ENCODE measurements at regions not wholly inside any gene's neighbourhood (a gene's known extent, or its start where the extent isn't known, plus 50 kb on each side); places are given as distances from the start of the nearest gene placed in this dataset.

GRCh38 chr1:224533517-224533916 is 82.6 kb upstream of the CNIH3 start:
- Histone ChIP-seq H3K4me3 (ENCODE audit: low read length in 3 of 3) (no peak overlapping the region), H3K9ac (ENCODE audit: low read depth in 1 of 3, low read length in 3 of 3) (no peak overlapping the region), H3K27ac (ENCODE audit: low read depth, low read length) (no peak overlapping the region), H3K4me1 (ENCODE audit: control insufficient read depth in 3 of 3, insufficient read depth in 3 of 3, low read length in 3 of 3) (peaks cover 0 to 5% (median 0%) of the 10 kb centered on the region in 3 donors), H3K36me3 (ENCODE audit: control insufficient read depth in 3 of 3, insufficient read depth in 3 of 3, low read length in 3 of 3) (no peaks in the 10 kb centered on the region), H3K27me3 (ENCODE audit: control insufficient read depth in 3 of 3, insufficient read depth in 3 of 3, low read length in 3 of 3) (no peaks in the 10 kb centered on the region), H3K9me3 (ENCODE audit: control insufficient read depth in 3 of 3, low read length in 3 of 3) (no peaks in the 10 kb centered on the region)

GRCh38 chr1:224534731-224535130 is 81.4 kb upstream of the CNIH3 start:
- H3K9me3 ChIP-seq (ENCODE audit: control insufficient read depth in 3 of 3, low read length in 3 of 3), result no peaks in the 10 kb centered on the region
- no peaks in the 10 kb centered on the region for H3K27me3 ChIP-seq (ENCODE audit: control insufficient read depth in 3 of 3, insufficient read depth in 3 of 3, low read length in 3 of 3)
- no peak overlapping the region for H3K27ac ChIP-seq (ENCODE audit: low read depth, low read length)
- H3K4me3 ChIP-seq (ENCODE audit: low read length in 3 of 3), result no peak overlapping the region
- H3K4me1 ChIP-seq (ENCODE audit: control insufficient read depth in 3 of 3, insufficient read depth in 3 of 3, low read length in 3 of 3), result peaks cover 0 to 5% (median 0%) of the 10 kb centered on the region in 3 donors
- no peak overlapping the region for H3K9ac ChIP-seq (ENCODE audit: low read depth in 1 of 3, low read length in 3 of 3)
- no peaks in the 10 kb centered on the region for H3K36me3 ChIP-seq (ENCODE audit: control insufficient read depth in 3 of 3, insufficient read depth in 3 of 3, low read length in 3 of 3)

- H3K9me3 ChIP-seq (ENCODE audit: control insufficient read depth in 3 of 3, low read length in 3 of 3), result no peaks in the 10 kb centered on the region
- no peaks in the 10 kb centered on the region for H3K27me3 ChIP-seq (ENCODE audit: control insufficient read depth in 3 of 3, insufficient read depth in 3 of 3, low read length in 3 of 3)
- no peak overlapping the region for H3K9ac ChIP-seq (ENCODE audit: low read depth in 1 of 3, low read length in 3 of 3)
- no peak overlapping the region for H3K27ac ChIP-seq (ENCODE audit: low read depth, low read length)
- no peak overlapping the region for H3K4me3 ChIP-seq (ENCODE audit: low read length in 3 of 3)
- no peaks in the 10 kb centered on the region for H3K36me3 ChIP-seq (ENCODE audit: control insufficient read depth in 3 of 3, insufficient read depth in 3 of 3, low read length in 3 of 3)
- H3K4me1 ChIP-seq (ENCODE audit: control insufficient read depth in 3 of 3, insufficient read depth in 3 of 3, low read length in 3 of 3), result peaks cover 0 to 5% (median 0%) of the 10 kb centered on the region in 3 donors
Observed at GRCh38 chr1:224535641-224536040, 80.5 kb upstream of the CNIH3 start.

- no peaks in the 10 kb centered on the region for H3K9me3 ChIP-seq (ENCODE audit: control insufficient read depth in 3 of 3, low read length in 3 of 3)
- H3K4me1 ChIP-seq (ENCODE audit: control insufficient read depth in 3 of 3, insufficient read depth in 3 of 3, low read length in 3 of 3), result peaks cover 10 to 16% (median 14%) of the 10 kb centered on the region in 3 donors
- no peak overlapping the region for H3K9ac ChIP-seq (ENCODE audit: low read depth in 1 of 3, low read length in 3 of 3)
- no peaks in the 10 kb centered on the region for H3K27me3 ChIP-seq (ENCODE audit: control insufficient read depth in 3 of 3, insufficient read depth in 3 of 3, low read length in 3 of 3)
- H3K36me3 ChIP-seq (ENCODE audit: control insufficient read depth in 3 of 3, insufficient read depth in 3 of 3, low read length in 3 of 3), result no peaks in the 10 kb centered on the region
- H3K27ac ChIP-seq (ENCODE audit: low read depth, low read length), result no peak overlapping the region
- no peak overlapping the region for H3K4me3 ChIP-seq (ENCODE audit: low read length in 3 of 3)
Observed at GRCh38 chr1:224539971-224540370, 76.1 kb upstream of the CNIH3 start.

- no peak overlapping the region for H3K4me3 ChIP-seq (ENCODE audit: low read length in 3 of 3)
- H3K27ac ChIP-seq (ENCODE audit: low read depth, low read length), result no peak overlapping the region
- H3K27me3 ChIP-seq (ENCODE audit: control insufficient read depth in 3 of 3, insufficient read depth in 3 of 3, low read length in 3 of 3), result no peaks in the 10 kb centered on the region
- H3K9me3 ChIP-seq (ENCODE audit: control insufficient read depth in 3 of 3, low read length in 3 of 3), result no peaks in the 10 kb centered on the region
- no peak overlapping the region for H3K9ac ChIP-seq (ENCODE audit: low read depth in 1 of 3, low read length in 3 of 3)
- peaks cover 10 to 16% (median 14%) of the 10 kb centered on the region in 3 donors for H3K4me1 ChIP-seq (ENCODE audit: control insufficient read depth in 3 of 3, insufficient read depth in 3 of 3, low read length in 3 of 3)
- H3K36me3 ChIP-seq (ENCODE audit: control insufficient read depth in 3 of 3, insufficient read depth in 3 of 3, low read length in 3 of 3), result no peaks in the 10 kb centered on the region
Observed at GRCh38 chr1:224540535-224540934, 75.6 kb upstream of the CNIH3 start.

GRCh38 chr1:224541072-224541790 is 74.9 kb upstream of the CNIH3 start:
- H3K4me1 ChIP-seq (ENCODE audit: control insufficient read depth in 3 of 3, insufficient read depth in 3 of 3, low read length in 3 of 3), result peaks cover 10 to 16% (median 14%) of the 10 kb centered on the region in 3 donors
- H3K4me3 ChIP-seq (ENCODE audit: low read length in 3 of 3), result no peak overlapping the region
- no peak overlapping the region for H3K27ac ChIP-seq (ENCODE audit: low read depth, low read length)
- no peaks in the 10 kb centered on the region for H3K36me3 ChIP-seq (ENCODE audit: control insufficient read depth in 3 of 3, insufficient read depth in 3 of 3, low read length in 3 of 3)
- no peaks in the 10 kb centered on the region for H3K27me3 ChIP-seq (ENCODE audit: control insufficient read depth in 3 of 3, insufficient read depth in 3 of 3, low read length in 3 of 3)
- no peak overlapping the region for H3K9ac ChIP-seq (ENCODE audit: low read depth in 1 of 3, low read length in 3 of 3)
- H3K9me3 ChIP-seq (ENCODE audit: control insufficient read depth in 3 of 3, low read length in 3 of 3), result no peaks in the 10 kb centered on the region

- H3K27me3 ChIP-seq (ENCODE audit: control insufficient read depth in 3 of 3, insufficient read depth in 3 of 3, low read length in 3 of 3), result no peaks in the 10 kb centered on the region
- no peak overlapping the region for H3K27ac ChIP-seq (ENCODE audit: low read depth, low read length)
- no peaks in the 10 kb centered on the region for H3K36me3 ChIP-seq (ENCODE audit: control insufficient read depth in 3 of 3, insufficient read depth in 3 of 3, low read length in 3 of 3)
- no peak overlapping the region for H3K4me3 ChIP-seq (ENCODE audit: low read length in 3 of 3)
- no peaks in the 10 kb centered on the region for H3K9me3 ChIP-seq (ENCODE audit: control insufficient read depth in 3 of 3, low read length in 3 of 3)
- peaks cover 10 to 16% (median 14%) of the 10 kb centered on the region in 3 donors for H3K4me1 ChIP-seq (ENCODE audit: control insufficient read depth in 3 of 3, insufficient read depth in 3 of 3, low read length in 3 of 3)
- H3K9ac ChIP-seq (ENCODE audit: low read depth in 1 of 3, low read length in 3 of 3), result no peak overlapping the region
Observed at GRCh38 chr1:224541901-224542630, 74.1 kb upstream of the CNIH3 start.

- Histone ChIP-seq H3K27me3 (ENCODE audit: control insufficient read depth in 3 of 3, insufficient read depth in 3 of 3, low read length in 3 of 3) (no peaks in the 10 kb centered on the region), H3K27ac (ENCODE audit: low read depth, low read length) (no peak overlapping the region), H3K36me3 (ENCODE audit: control insufficient read depth in 3 of 3, insufficient read depth in 3 of 3, low read length in 3 of 3) (no peaks in the 10 kb centered on the region), H3K9me3 (ENCODE audit: control insufficient read depth in 3 of 3, low read length in 3 of 3) (no peaks in the 10 kb centered on the region), H3K4me1 (ENCODE audit: control insufficient read depth in 3 of 3, insufficient read depth in 3 of 3, low read length in 3 of 3) (peaks cover 10 to 16% (median 14%) of the 10 kb centered on the region in 3 donors), H3K4me3 (ENCODE audit: low read length in 3 of 3) (no peak overlapping the region), H3K9ac (ENCODE audit: low read depth in 1 of 3, low read length in 3 of 3) (no peak overlapping the region)
Observed at GRCh38 chr1:224542783-224543440, 73.2 kb upstream of the CNIH3 start.

GRCh38 chr1:224543453-224543852 is 72.7 kb upstream of the CNIH3 start:
- no peak overlapping the region for H3K9ac ChIP-seq (ENCODE audit: low read depth in 1 of 3, low read length in 3 of 3)
- H3K36me3 ChIP-seq (ENCODE audit: control insufficient read depth in 3 of 3, insufficient read depth in 3 of 3, low read length in 3 of 3), result no peaks in the 10 kb centered on the region
- H3K4me1 ChIP-seq (ENCODE audit: control insufficient read depth in 3 of 3, insufficient read depth in 3 of 3, low read length in 3 of 3), result peaks cover 10 to 16% (median 14%) of the 10 kb centered on the region in 3 donors
- no peaks in the 10 kb centered on the region for H3K9me3 ChIP-seq (ENCODE audit: control insufficient read depth in 3 of 3, low read length in 3 of 3)
- no peak overlapping the region for H3K27ac ChIP-seq (ENCODE audit: low read depth, low read length)
- H3K4me3 ChIP-seq (ENCODE audit: low read length in 3 of 3), result no peak overlapping the region
- H3K27me3 ChIP-seq (ENCODE audit: control insufficient read depth in 3 of 3, insufficient read depth in 3 of 3, low read length in 3 of 3), result no peaks in the 10 kb centered on the region
